ENCODE measurements at regions not wholly inside any gene's neighbourhood (a gene's known extent, or its start where the extent isn't known, plus 50 kb on each side); places are given as distances from the start of the nearest gene placed in this dataset.

DNA sequence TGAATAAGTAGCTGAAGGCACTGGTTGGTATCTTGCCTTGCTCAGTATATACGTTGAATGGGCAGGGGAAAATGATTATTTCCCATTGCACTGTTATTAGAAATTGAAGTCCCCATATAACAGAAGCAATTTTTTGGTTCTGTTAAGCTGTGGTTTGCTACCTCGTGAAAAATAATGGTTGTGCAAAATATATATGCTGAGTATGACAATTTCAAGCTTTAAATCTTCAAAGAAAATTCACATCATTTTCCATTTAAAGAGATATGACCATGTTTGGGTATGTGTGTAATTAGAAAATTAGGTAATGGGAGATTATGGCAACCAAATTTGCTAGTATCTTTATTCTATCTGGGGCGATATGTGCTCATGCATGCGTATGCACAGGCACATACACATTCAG is 139.8 kb downstream of the DMAC1 start:
- TF ChIP-seq EZH2phosphoT487 (IDR thresholded peaks at IDR 0.05; ENCODE audit: borderline replicate concordance): no peak
- TF ChIP-seq, protein P1, sequence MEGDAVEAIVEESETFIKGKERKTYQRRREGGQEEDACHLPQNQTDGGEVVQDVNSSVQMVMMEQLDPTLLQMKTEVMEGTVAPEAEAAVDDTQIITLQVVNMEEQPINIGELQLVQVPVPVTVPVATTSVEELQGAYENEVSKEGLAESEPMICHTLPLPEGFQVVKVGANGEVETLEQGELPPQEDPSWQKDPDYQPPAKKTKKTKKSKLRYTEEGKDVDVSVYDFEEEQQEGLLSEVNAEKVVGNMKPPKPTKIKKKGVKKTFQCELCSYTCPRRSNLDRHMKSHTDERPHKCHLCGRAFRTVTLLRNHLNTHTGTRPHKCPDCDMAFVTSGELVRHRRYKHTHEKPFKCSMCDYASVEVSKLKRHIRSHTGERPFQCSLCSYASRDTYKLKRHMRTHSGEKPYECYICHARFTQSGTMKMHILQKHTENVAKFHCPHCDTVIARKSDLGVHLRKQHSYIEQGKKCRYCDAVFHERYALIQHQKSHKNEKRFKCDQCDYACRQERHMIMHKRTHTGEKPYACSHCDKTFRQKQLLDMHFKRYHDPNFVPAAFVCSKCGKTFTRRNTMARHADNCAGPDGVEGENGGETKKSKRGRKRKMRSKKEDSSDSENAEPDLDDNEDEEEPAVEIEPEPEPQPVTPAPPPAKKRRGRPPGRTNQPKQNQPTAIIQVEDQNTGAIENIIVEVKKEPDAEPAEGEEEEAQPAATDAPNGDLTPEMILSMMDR (conservative IDR thresholded peaks at IDR 0.05; ENCODE audit: low read length): no peak
- Histone ChIP-seq H3K9me3 (ENCODE audit: insufficient read depth, low read depth, low read length) (no peaks in the 10 kb centered on the region), H3F3A (ENCODE audit: low read depth) (no peaks in the 10 kb centered on the region), H3K9me2 (replicated peaks; ENCODE audit: low read depth, low read length) (no peaks in the 10 kb centered on the region), H3K4me2 (ENCODE audit: low read depth, low read length, poor library complexity, severe bottlenecking) (no peak overlapping the region), H3K79me2 (ENCODE audit: insufficient read depth, low read length) (no peaks in the 10 kb centered on the region), H3K9ac (ENCODE audit: low read depth, low read length, poor library complexity, severe bottlenecking) (no peak overlapping the region), H3K36me3 (ENCODE audit: insufficient read depth, low read length) (no peaks in the 10 kb centered on the region), H4K20me1 (ENCODE audit: insufficient read depth, low read length, poor library complexity, severe bottlenecking) (no peaks in the 10 kb centered on the region), H3K4me3 (ENCODE audit: low read length, poor library complexity, severe bottlenecking) (no peak overlapping the region), H2AFZ (ENCODE audit: low read length) (no peak overlapping the region), H3K27me3 (ENCODE audit: insufficient read depth, low read length, poor library complexity, severe bottlenecking) (no peaks in the 10 kb centered on the region), H3K4me1 (ENCODE audit: insufficient read depth, low read length, poor library complexity, severe bottlenecking) (no peaks in the 10 kb centered on the region)

DNA sequence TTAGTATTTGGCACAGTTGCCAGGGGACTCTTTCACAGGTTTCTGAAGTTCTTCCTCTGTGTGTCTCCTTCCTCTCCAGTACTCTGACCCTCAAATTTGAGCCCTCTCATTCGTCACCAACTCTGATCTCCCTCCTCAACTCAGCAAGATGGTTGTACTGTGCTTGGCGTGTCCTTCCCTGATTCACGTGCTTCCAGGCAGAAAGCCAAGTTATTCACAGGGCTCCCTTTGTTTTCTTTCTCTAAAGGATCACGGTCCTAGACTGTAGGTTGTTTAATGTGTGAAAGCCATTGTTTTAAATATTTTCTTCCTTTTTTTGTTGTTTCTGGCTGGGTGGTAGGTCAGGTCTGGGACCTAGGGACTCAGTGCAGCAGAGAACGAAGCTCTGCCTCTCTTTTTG is 142.9 kb downstream of the DMAC1 start:
- no peak overlapping the region for H3K9ac ChIP-seq (ENCODE audit: low read depth, low read length, poor library complexity, severe bottlenecking)
- no peaks in the 10 kb centered on the region for H3K9me2 ChIP-seq (replicated peaks; ENCODE audit: low read depth, low read length)
- H3K79me2 ChIP-seq (ENCODE audit: insufficient read depth, low read length): no peaks in the 10 kb centered on the region
- no peaks in the 10 kb centered on the region for H4K20me1 ChIP-seq (ENCODE audit: insufficient read depth, low read length, poor library complexity, severe bottlenecking)
- H2AFZ ChIP-seq (ENCODE audit: low read length): peak overlapping the region; percentile 48; the same call in 1 of the 2 replicates
- H3K4me3 ChIP-seq (ENCODE audit: low read length, poor library complexity, severe bottlenecking): no peak overlapping the region
- TF ChIP-seq, protein P1 (conservative IDR thresholded peaks at IDR 0.05; ENCODE audit: low read length): no peak
- no peak for TF ChIP-seq EZH2phosphoT487 (IDR thresholded peaks at IDR 0.05; ENCODE audit: borderline replicate concordance)
- H3K36me3 ChIP-seq (ENCODE audit: insufficient read depth, low read length): no peaks in the 10 kb centered on the region
- H3F3A ChIP-seq (ENCODE audit: low read depth): no peaks in the 10 kb centered on the region
- peaks cover 13% of the 10 kb centered on the region for H3K4me1 ChIP-seq (ENCODE audit: insufficient read depth, low read length, poor library complexity, severe bottlenecking)
- H3K27me3 ChIP-seq (ENCODE audit: insufficient read depth, low read length, poor library complexity, severe bottlenecking): no peaks in the 10 kb centered on the region
- H3K9me3 ChIP-seq (ENCODE audit: insufficient read depth, low read depth, low read length): no peaks in the 10 kb centered on the region
- no peak overlapping the region for H3K4me2 ChIP-seq (ENCODE audit: low read depth, low read length, poor library complexity, severe bottlenecking)

DNA sequence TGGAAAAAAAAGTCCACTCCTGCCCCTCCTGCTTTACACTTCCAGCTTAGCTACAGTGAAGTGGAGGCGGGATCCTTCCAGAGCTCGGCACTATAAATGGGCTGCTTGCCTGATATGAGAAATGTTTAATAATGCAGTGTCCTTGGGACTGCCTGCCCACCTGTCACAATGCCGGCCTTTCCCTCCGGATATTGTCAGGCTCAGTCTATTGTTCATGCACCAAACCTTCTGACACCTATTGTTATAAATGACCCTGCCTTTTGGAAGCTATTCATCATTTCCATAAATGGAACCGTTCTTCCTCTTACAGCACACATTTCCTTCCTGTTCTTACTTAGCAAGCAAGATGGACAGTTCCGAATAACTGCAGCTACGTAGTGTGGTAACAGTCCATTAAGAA is 146.3 kb downstream of the DMAC1 start:
- H2AFZ ChIP-seq (ENCODE audit: low read length): peak overlapping the region; percentile 53; the same call in 1 of the 2 replicates
- no peak overlapping the region for H3K4me3 ChIP-seq (ENCODE audit: low read length, poor library complexity, severe bottlenecking)
- H4K20me1 ChIP-seq (ENCODE audit: insufficient read depth, low read length, poor library complexity, severe bottlenecking): no peaks in the 10 kb centered on the region
- H3K9me3 ChIP-seq (ENCODE audit: insufficient read depth, low read depth, low read length): no peaks in the 10 kb centered on the region
- no peak for TF ChIP-seq EZH2phosphoT487 (IDR thresholded peaks at IDR 0.05; ENCODE audit: borderline replicate concordance)
- TF ChIP-seq, protein P1 (conservative IDR thresholded peaks at IDR 0.05; ENCODE audit: low read length): no peak
- no peaks in the 10 kb centered on the region for H3F3A ChIP-seq (ENCODE audit: low read depth)
- H3K79me2 ChIP-seq (ENCODE audit: insufficient read depth, low read length): no peaks in the 10 kb centered on the region
- no peak overlapping the region for H3K9ac ChIP-seq (ENCODE audit: low read depth, low read length, poor library complexity, severe bottlenecking)
- peak overlapping the region; percentile 15 for H3K4me2 ChIP-seq (ENCODE audit: low read depth, low read length, poor library complexity, severe bottlenecking)
- H3K36me3 ChIP-seq (ENCODE audit: insufficient read depth, low read length): no peaks in the 10 kb centered on the region
- H3K4me1 ChIP-seq (ENCODE audit: insufficient read depth, low read length, poor library complexity, severe bottlenecking): peaks cover 13% of the 10 kb centered on the region
- no peaks in the 10 kb centered on the region for H3K27me3 ChIP-seq (ENCODE audit: insufficient read depth, low read length, poor library complexity, severe bottlenecking)
- no peaks in the 10 kb centered on the region for H3K9me2 ChIP-seq (replicated peaks; ENCODE audit: low read depth, low read length)

All from Loucy (cell line).